ENCODE measurements at regions not wholly inside any gene's neighbourhood (a gene's known extent, or its start where the extent isn't known, plus 50 kb on each side); places are given as distances from the start of the nearest gene placed in this dataset.

- no peak for DNase-seq (ENCODE audit: low read depth in 3 of 3)
Observed at GRCh38 chr4:85257817-85258370, 217.1 kb upstream of the ARHGAP24 start.

GRCh38 chr4:85260064-85260463, 214.9 kb upstream of the ARHGAP24 start:
- no peak for DNase-seq (ENCODE audit: low read depth in 3 of 3)

- DNase-seq (ENCODE audit: low read depth in 3 of 3): no peak
Observed at GRCh38 chr4:85265234-85265633, 209.7 kb upstream of the ARHGAP24 start.

- no peak for DNase-seq (ENCODE audit: low read depth in 3 of 3)
Observed at GRCh38 chr4:85268188-85268587, 206.8 kb upstream of the ARHGAP24 start.

- DNase-seq (ENCODE audit: low read depth in 3 of 3): no peak
Observed at GRCh38 chr4:85268961-85269360, 206.0 kb upstream of the ARHGAP24 start.

GRCh38 chr4:85274955-85275354, 200.0 kb upstream of the ARHGAP24 start:
- no peak for DNase-seq (ENCODE audit: low read depth in 3 of 3)

GRCh38 chr4:85280963-85281362, 194.0 kb upstream of the ARHGAP24 start:
- no peak for DNase-seq (ENCODE audit: low read depth in 3 of 3)

GRCh38 chr4:85291226-85291625, 183.7 kb upstream of the ARHGAP24 start:
- no peak for DNase-seq (ENCODE audit: low read depth in 3 of 3)

- DNase-seq (ENCODE audit: low read depth in 3 of 3): no peak
Observed at GRCh38 chr4:85298037-85298436, 176.9 kb upstream of the ARHGAP24 start.

GRCh38 chr4:85302193-85302736, 172.7 kb upstream of the ARHGAP24 start:
- DNase-seq (ENCODE audit: low read depth in 3 of 3): no peak

GRCh38 chr4:85302756-85303155, 172.2 kb upstream of the ARHGAP24 start:
- no peak for DNase-seq (ENCODE audit: low read depth in 3 of 3)

GRCh38 chr4:85318415-85318814, 156.5 kb upstream of the ARHGAP24 start:
- no peak for DNase-seq (ENCODE audit: low read depth in 3 of 3)

- no peak for DNase-seq (ENCODE audit: low read depth in 3 of 3)
Observed at GRCh38 chr4:85358831-85359230, 116.1 kb upstream of the ARHGAP24 start.

- no peak for DNase-seq (ENCODE audit: low read depth in 3 of 3)
Observed at GRCh38 chr4:85362550-85362949, 112.4 kb upstream of the ARHGAP24 start.

GRCh38 chr4:85367815-85368214, 107.1 kb upstream of the ARHGAP24 start:
- no peak for DNase-seq (ENCODE audit: low read depth in 3 of 3)

- DNase-seq (ENCODE audit: low read depth in 3 of 3): no peak
Observed at GRCh38 chr4:85368240-85368639, 106.7 kb upstream of the ARHGAP24 start.

- DNase-seq (ENCODE audit: low read depth in 3 of 3): no peak
Observed at GRCh38 chr4:85368932-85369331, 106.0 kb upstream of the ARHGAP24 start.

- DNase-seq (ENCODE audit: low read depth in 3 of 3): no peak
Observed at GRCh38 chr4:85369703-85370380, 105.1 kb upstream of the ARHGAP24 start.

GRCh38 chr4:85370400-85371032, 104.4 kb upstream of the ARHGAP24 start:
- DNase-seq (ENCODE audit: low read depth in 3 of 3): no peak

- DNase-seq (ENCODE audit: low read depth in 3 of 3): no peak
Observed at GRCh38 chr4:85372966-85373365, 102.0 kb upstream of the ARHGAP24 start.

- no peak for DNase-seq (ENCODE audit: low read depth in 3 of 3)
Observed at GRCh38 chr4:85376285-85376684, 98.7 kb upstream of the ARHGAP24 start.

GRCh38 chr4:85381968-85382367, 93.0 kb upstream of the ARHGAP24 start:
- no peak for DNase-seq (ENCODE audit: low read depth in 3 of 3)

- DNase-seq (ENCODE audit: low read depth in 3 of 3): no peak
Observed at GRCh38 chr4:85391071-85391470, 83.9 kb upstream of the ARHGAP24 start.

All from stimulated activated CD4-positive, alpha-beta T cell treated with anti-CD3 and anti-CD28 coated beads, TNF-alpha, amount 100 ng/mL, for 48 hours (primary cell).